NB4 (cell line): ENCODE measurements at regions not wholly inside any gene's neighbourhood (a gene's known extent, or its start where the extent isn't known, plus 50 kb on each side); places are given as distances from the start of the nearest gene placed in this dataset.

Source experiments
- CTCF ChIP-seq: IDR thresholded peaks from one replicate; pipeline ENCODE4 v1.5.1; 2012; ENCODE audit warnings: low read depth, low read length
- MYC ChIP-seq: IDR thresholded peaks from 2 replicates; pipeline ENCODE4 v1.6.1; 2011; ENCODE audit warnings: low read depth, low read length
- POLR2A ChIP-seq: IDR thresholded peaks from 2 replicates; pipeline ENCODE4 v1.6.1; 2011; ENCODE audit warnings: mild to moderate bottlenecking; ENCODE audit not compliant: insufficient read length; ENCODE audit errors: extremely low read depth

- TF ChIP-seq POLR2A, result no peak
- TF ChIP-seq CTCF, result no peak
- TF ChIP-seq MYC, result no peak
Observed at GRCh38 chr14:101446387-101446969, 114.8 kb upstream of the DIO3 start.
